Keratinocyte (primary cell): ENCODE measurements at regions not wholly inside any gene's neighbourhood (a gene's known extent, or its start where the extent isn't known, plus 50 kb on each side); places are given as distances from the start of the nearest gene placed in this dataset.
"Not testable (repeated sequence)": the region's sequence is repeated elsewhere in the genome, so short reads cannot be mapped to it uniquely, and the experiment has no call there.

ENCODE experiments used
- DNase-seq: peaks from one replicate; pipeline ENCODE4 v3.0.0-alpha.2; 2011; ENCODE audit warnings: low read depth, missing footprints, low spot score
- FAIRE-seq: peaks from 2 replicates; lab custom pipeline; 2011; peaks lifted over from hg19 to GRCh38; lab: Jason Lieb, UNC
- H2AFZ ChIP-seq: 2 replicates; pipeline ENCODE4 v1.6.0; 2012; ENCODE audit warnings: low read length, control low read depth, inconsistent platforms; ENCODE audit not compliant: control insufficient read depth
- H3K27ac ChIP-seq: 2 replicates; pipeline ENCODE4 v1.5.1; 2011; ENCODE audit warnings: low read length; ENCODE audit not compliant: control insufficient read depth, insufficient read depth
- H3K27me3 ChIP-seq: 3 replicates; pipeline ENCODE4 v1.6.0; 2011; ENCODE audit warnings: low read length; ENCODE audit not compliant: control insufficient read depth, insufficient read depth; ENCODE audit errors: extremely low read depth
- H3K36me3 ChIP-seq, 2 experiments: 2 replicates in 1 of 2; 3 replicates in 1 of 2; pipeline ENCODE4 v1.5.1; 2011; ENCODE audit warnings: low read length in 2 of 2, mild to moderate bottlenecking in 1 of 2; ENCODE audit not compliant: control insufficient read depth in 2 of 2, insufficient read depth in 2 of 2; ENCODE audit errors: extremely low read depth in 1 of 2
- H3K4me1 ChIP-seq: 3 replicates; pipeline ENCODE4 v1.5.1; 2011; ENCODE audit warnings: low read length; ENCODE audit not compliant: control insufficient read depth, insufficient read depth; ENCODE audit errors: extremely low read depth
- H3K4me2 ChIP-seq: 3 replicates; pipeline ENCODE4 v1.6.0; 2011; ENCODE audit warnings: low read depth, low read length; ENCODE audit not compliant: control insufficient read depth, insufficient read depth; ENCODE audit errors: extremely low read depth
- H3K4me3 ChIP-seq, 3 experiments: fragments of 200-600 bp in 1 of 3; sonication (generic) in 1 of 3; 2 replicates in 2 of 3; 3 replicates in 1 of 3; pipeline ENCODE4 v1.5.1; 2011 to 2016; ENCODE audit warnings: low read length in 3 of 3, mild to moderate bottlenecking in 3 of 3, control low read depth in 2 of 3, inconsistent platforms in 1 of 3, low read depth in 1 of 3, mixed read lengths in 1 of 3, mixed run types in 1 of 3, moderate library complexity in 1 of 3; ENCODE audit not compliant: control insufficient read depth in 2 of 3, insufficient read depth in 2 of 3; ENCODE audit errors: extremely low read depth in 1 of 3
- H3K79me2 ChIP-seq: 2 replicates; pipeline ENCODE4 v1.6.0; 2012; ENCODE audit warnings: low read length; ENCODE audit not compliant: control insufficient read depth, insufficient read depth
- H3K9ac ChIP-seq: 3 replicates; pipeline ENCODE4 v1.6.0; 2011; ENCODE audit warnings: low read length; ENCODE audit not compliant: control insufficient read depth, insufficient read depth; ENCODE audit errors: extremely low read depth
- H3K9me1 ChIP-seq: 3 replicates; pipeline ENCODE4 v1.6.0; 2011; ENCODE audit warnings: low read length; ENCODE audit not compliant: control insufficient read depth, insufficient read depth; ENCODE audit errors: extremely low read depth
- H3K9me3 ChIP-seq: 2 replicates; pipeline ENCODE4 v1.5.1; 2012; ENCODE audit warnings: low read depth, low read length; ENCODE audit not compliant: control insufficient read depth
- H4K20me1 ChIP-seq: 3 replicates; pipeline ENCODE4 v1.6.0; 2011; ENCODE audit warnings: low read length; ENCODE audit not compliant: control insufficient read depth, insufficient read depth; ENCODE audit errors: extremely low read depth
- EZH2 ChIP-seq: IDR thresholded peaks from one replicate; pipeline ENCODE4 v1.6.1; 2012; ENCODE audit warnings: inconsistent platforms, mild to moderate bottlenecking, low read length, moderate library complexity
- dilution Hi-C: fragments of 300-500 bp; cut with MboI; formaldehyde crosslinking; loops from one replicate; pipeline ENCODE4 v1.7.0; 2020; ENCODE audit warnings: low sequenced_read_pairs; ENCODE audit not compliant: extremely low pct_ligation_motif_present
- TF ChIP-seq, protein P1 (sequence below), 3 experiments: IDR thresholded peaks in 1 of 3; conservative IDR thresholded peaks in 1 of 3; optimal IDR thresholded peaks in 1 of 3; 2 replicates in 2 of 3; 3 replicates in 1 of 3; pipeline versions ENCODE3 to v1.5.1; 2011; ENCODE audit warnings: low read length in 3 of 3, mild to moderate bottlenecking in 3 of 3, moderate library complexity in 2 of 3, control low read depth in 1 of 3, inconsistent platforms in 1 of 3; ENCODE audit not compliant: insufficient read depth in 2 of 3; ENCODE audit errors: extremely low read depth in 1 of 3

DNA sequence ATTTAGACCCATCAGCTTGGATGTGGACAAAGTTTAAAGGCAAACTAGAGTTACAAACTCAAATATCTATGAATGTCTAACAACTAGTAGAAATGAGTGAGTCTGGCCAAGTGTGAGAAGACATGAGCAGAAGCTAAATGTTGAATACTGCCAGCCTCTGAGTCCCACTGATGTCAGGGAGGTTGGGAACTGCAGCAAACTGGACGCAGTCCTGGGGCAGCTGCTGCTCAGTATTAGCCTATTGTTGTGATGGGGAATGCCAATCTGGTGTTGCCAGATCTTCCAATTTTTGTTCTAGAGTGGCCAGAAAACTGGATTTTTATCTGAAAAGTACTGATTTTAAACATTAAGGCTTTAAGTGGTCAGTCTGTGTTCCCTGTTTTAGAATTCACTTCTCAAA, 770.4 kb upstream of the STXBP6 start:
- Histone ChIP-seq H3K9me1 (no peaks in the 10 kb centered on the region), H3K4me2 (no peak overlapping the region), H3K9me3 (peaks cover 2% of the 10 kb centered on the region), H3K27ac (no peak overlapping the region), H3K9ac (no peak overlapping the region), H3K27me3 (no peaks in the 10 kb centered on the region), H3K36me3 (no peaks in the 10 kb centered on the region), H4K20me1 (no peaks in the 10 kb centered on the region), H3K79me2 (no peaks in the 10 kb centered on the region), H3K4me1 (no peaks in the 10 kb centered on the region), H3K4me3 (no peak overlapping the region), H2AFZ (no peak overlapping the region)
- no peak for FAIRE-seq
- dilution Hi-C loops: no loop called here
- DNase-seq: no peak
- TF ChIP-seq EZH2: no peak
- TF ChIP-seq, protein P1, sequence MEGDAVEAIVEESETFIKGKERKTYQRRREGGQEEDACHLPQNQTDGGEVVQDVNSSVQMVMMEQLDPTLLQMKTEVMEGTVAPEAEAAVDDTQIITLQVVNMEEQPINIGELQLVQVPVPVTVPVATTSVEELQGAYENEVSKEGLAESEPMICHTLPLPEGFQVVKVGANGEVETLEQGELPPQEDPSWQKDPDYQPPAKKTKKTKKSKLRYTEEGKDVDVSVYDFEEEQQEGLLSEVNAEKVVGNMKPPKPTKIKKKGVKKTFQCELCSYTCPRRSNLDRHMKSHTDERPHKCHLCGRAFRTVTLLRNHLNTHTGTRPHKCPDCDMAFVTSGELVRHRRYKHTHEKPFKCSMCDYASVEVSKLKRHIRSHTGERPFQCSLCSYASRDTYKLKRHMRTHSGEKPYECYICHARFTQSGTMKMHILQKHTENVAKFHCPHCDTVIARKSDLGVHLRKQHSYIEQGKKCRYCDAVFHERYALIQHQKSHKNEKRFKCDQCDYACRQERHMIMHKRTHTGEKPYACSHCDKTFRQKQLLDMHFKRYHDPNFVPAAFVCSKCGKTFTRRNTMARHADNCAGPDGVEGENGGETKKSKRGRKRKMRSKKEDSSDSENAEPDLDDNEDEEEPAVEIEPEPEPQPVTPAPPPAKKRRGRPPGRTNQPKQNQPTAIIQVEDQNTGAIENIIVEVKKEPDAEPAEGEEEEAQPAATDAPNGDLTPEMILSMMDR (optimal IDR thresholded peaks at IDR 0.05 in 1 of 3, IDR thresholded peaks at IDR 0.05 in 1 of 3, conservative IDR thresholded peaks at IDR 0.05 in 1 of 3; ENCODE audit: extremely low read depth in 1 of 3, insufficient read depth in 2 of 3, low read length in 3 of 3): no peak

- DNase-seq, H4K20me1 ChIP-seq, H3K4me1 ChIP-seq, H3K27me3 ChIP-seq, H3K36me3 ChIP-seq, H2AFZ ChIP-seq, H3K9ac ChIP-seq, H3K9me1 ChIP-seq, H3K4me3 ChIP-seq, FAIRE-seq, H3K9me3 ChIP-seq, dilution Hi-C loops, H3K27ac ChIP-seq, H3K79me2 ChIP-seq, H3K4me2 ChIP-seq: not testable (repeated sequence)
These were observed 764.7 kb upstream of the STXBP6 start for GRCh38 chr14:25814622-25815021.

- no peak overlapping the region for H3K9ac ChIP-seq
- H3K9me3 ChIP-seq: no peaks in the 10 kb centered on the region
- DNase-seq: no peak
- FAIRE-seq: no peak
- H3K4me3 ChIP-seq: no peak overlapping the region
- dilution Hi-C loops: no loop called here
- no peak overlapping the region for H3K4me2 ChIP-seq
- no peaks in the 10 kb centered on the region for H3K9me1 ChIP-seq
- H2AFZ ChIP-seq: no peak overlapping the region
- TF ChIP-seq, protein P1 (optimal IDR thresholded peaks at IDR 0.05 in 1 of 3, IDR thresholded peaks at IDR 0.05 in 1 of 3, conservative IDR thresholded peaks at IDR 0.05 in 1 of 3; ENCODE audit: extremely low read depth in 1 of 3, insufficient read depth in 2 of 3, low read length in 3 of 3): no peak
- H3K36me3 ChIP-seq: no peaks in the 10 kb centered on the region
- H3K27me3 ChIP-seq: no peaks in the 10 kb centered on the region
- no peaks in the 10 kb centered on the region for H3K4me1 ChIP-seq
- H4K20me1 ChIP-seq: no peaks in the 10 kb centered on the region
- no peak overlapping the region for H3K27ac ChIP-seq
- no peaks in the 10 kb centered on the region for H3K79me2 ChIP-seq
These were observed 753.6 kb upstream of the STXBP6 start for GRCh38 chr14:25803386-25804018.
